PC-9 (cell line): ENCODE measurements at regions not wholly inside any gene's neighbourhood (a gene's known extent, or its start where the extent isn't known, plus 50 kb on each side); places are given as distances from the start of the nearest gene placed in this dataset.

Source experiments
- EZH2 ChIP-seq: fragments of 200-600 bp; sonication (generic); IDR thresholded peaks from 2 replicates; pipeline ENCODE4 v1.8.0; 2017; ENCODE audit warnings: antibody characterized with exemption, low read depth
- TF ChIP-seq, protein P1 (sequence below): fragments of 200-600 bp; sonication (generic); conservative IDR thresholded peaks from 2 replicates; pipeline ENCODE4 v1.6.1; 2017; ENCODE audit warnings: mixed run types, antibody characterized with exemption, mild to moderate bottlenecking, moderate library complexity

DNA sequence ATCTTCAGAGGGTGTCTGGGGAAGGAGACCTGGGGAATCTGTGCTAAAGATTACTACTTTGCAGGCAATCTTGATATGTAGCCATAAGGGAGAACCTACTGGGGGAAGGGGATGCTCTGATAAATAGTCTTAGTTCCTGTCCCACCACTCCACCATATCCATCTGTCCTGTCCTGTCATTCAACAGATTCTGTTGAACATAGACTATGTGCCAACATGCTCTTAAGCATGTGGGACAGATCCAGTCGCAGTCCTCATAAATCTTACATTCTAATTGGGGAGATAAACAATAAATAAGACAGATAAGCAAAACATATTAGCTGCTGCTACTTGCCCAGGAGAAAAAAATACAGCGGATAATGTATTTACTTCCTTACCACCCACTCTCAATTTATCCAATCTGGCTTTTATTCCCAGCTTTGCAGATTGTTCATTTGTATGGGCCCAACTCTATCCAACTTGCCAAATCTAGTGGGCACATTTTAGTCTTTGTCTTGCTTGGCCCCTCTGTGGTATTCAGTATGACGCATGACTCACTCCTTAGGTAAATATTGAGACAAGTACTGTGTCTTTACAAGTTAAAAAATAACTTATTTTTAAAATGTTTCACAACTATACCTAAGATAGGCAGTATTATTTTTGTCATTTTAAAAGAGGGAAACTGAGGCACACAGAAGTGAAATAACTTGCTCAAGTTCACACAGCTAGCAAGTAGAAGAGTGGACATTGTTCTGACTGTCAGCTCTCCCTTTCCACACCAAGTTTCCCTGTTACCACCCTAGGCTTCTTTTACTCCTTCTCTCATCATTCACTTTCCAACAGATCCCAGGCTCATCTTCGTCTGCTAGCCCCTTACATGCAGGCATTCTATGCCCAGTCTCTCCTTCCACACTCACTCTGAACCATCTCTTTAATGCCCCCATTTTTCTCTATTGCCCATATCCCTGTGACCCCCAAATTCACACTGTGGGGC lies 133.6 kb upstream of the SESN3 start:
- TF ChIP-seq, protein P1, sequence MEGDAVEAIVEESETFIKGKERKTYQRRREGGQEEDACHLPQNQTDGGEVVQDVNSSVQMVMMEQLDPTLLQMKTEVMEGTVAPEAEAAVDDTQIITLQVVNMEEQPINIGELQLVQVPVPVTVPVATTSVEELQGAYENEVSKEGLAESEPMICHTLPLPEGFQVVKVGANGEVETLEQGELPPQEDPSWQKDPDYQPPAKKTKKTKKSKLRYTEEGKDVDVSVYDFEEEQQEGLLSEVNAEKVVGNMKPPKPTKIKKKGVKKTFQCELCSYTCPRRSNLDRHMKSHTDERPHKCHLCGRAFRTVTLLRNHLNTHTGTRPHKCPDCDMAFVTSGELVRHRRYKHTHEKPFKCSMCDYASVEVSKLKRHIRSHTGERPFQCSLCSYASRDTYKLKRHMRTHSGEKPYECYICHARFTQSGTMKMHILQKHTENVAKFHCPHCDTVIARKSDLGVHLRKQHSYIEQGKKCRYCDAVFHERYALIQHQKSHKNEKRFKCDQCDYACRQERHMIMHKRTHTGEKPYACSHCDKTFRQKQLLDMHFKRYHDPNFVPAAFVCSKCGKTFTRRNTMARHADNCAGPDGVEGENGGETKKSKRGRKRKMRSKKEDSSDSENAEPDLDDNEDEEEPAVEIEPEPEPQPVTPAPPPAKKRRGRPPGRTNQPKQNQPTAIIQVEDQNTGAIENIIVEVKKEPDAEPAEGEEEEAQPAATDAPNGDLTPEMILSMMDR, result no peak
- TF ChIP-seq EZH2, result no peak
